ENCODE measurements at regions not wholly inside any gene's neighbourhood (a gene's known extent, or its start where the extent isn't known, plus 50 kb on each side); places are given as distances from the start of the nearest gene placed in this dataset.

GRCh38 chr10:131738396-131738735 lies 162.4 kb upstream of the PPP2R2D start:
- Histone ChIP-seq H2AFZ (ENCODE audit: low read depth, low read length) (no peak overlapping the region), H3K79me2 (ENCODE audit: control insufficient read depth, insufficient read depth, low read length) (no peaks in the 10 kb centered on the region), H3K4me3 (replicated peaks in 1 of 3; ENCODE audit: insufficient read depth in 1 of 3, low read depth in 1 of 3, low read length in 3 of 3) (no peak overlapping the region), H3K27ac (ENCODE audit: insufficient read depth, low read depth, low read length) (no peak overlapping the region), H3K27me3 (ENCODE audit: control insufficient read depth in 2 of 2, insufficient read depth in 2 of 2, low read length in 2 of 2) (no peaks in the 10 kb centered on the region), H3K9me1 (replicated peaks; ENCODE audit: control insufficient read depth, extremely low read depth, insufficient read depth, low read length) (no peaks in the 10 kb centered on the region), H3K9me3 (replicated peaks; ENCODE audit: control insufficient read depth, insufficient read depth, low read length) (peaks cover 3% of the 10 kb centered on the region), H3K36me3 (ENCODE audit: control insufficient read depth in 2 of 2, extremely low read depth in 1 of 2, insufficient read depth in 2 of 2, low read length in 2 of 2) (no peaks in the 10 kb centered on the region), H3K4me2 (ENCODE audit: insufficient read depth, low read length) (no peak overlapping the region), H4K20me1 (replicated peaks; ENCODE audit: control insufficient read depth, extremely low read depth, insufficient read depth, low read length) (no peaks in the 10 kb centered on the region), H3K4me1 (ENCODE audit: control insufficient read depth, extremely low read depth, insufficient read depth, low read length) (no peaks in the 10 kb centered on the region), H3K9ac (replicated peaks; ENCODE audit: extremely low read depth, insufficient read depth, low read length) (no peak overlapping the region)
- dilution Hi-C loops (cut with MboI; ENCODE audit: extremely low pct_ligation_motif_present, low sequenced_read_pairs) (no loop called here), intact Hi-C loops (cut with micrococcal nuclease) (no loop called here)
- no peak for TF ChIP-seq FOS (IDR thresholded peaks at IDR 0.05; ENCODE audit: borderline replicate concordance, insufficient read depth, low read length)
- TF ChIP-seq MYC (IDR thresholded peaks at IDR 0.05; ENCODE audit: low read depth, low read length) = no peak
- TF ChIP-seq POLR2AphosphoS5 (IDR thresholded peaks at IDR 0.05; ENCODE audit: insufficient read depth, low read depth, low read length) = no peak
- no peak for TF ChIP-seq GATA2 (IDR thresholded peaks at IDR 0.05; ENCODE audit: insufficient read depth, insufficient read length, low read depth, low read length)
- TF ChIP-seq MAX (IDR thresholded peaks at IDR 0.05; ENCODE audit: insufficient read depth, insufficient read length) = no peak
- no peak for TF ChIP-seq POLR2A (IDR thresholded peaks at IDR 0.05; ENCODE audit: low read depth, low read length)
- TF ChIP-seq JUN (IDR thresholded peaks at IDR 0.05; ENCODE audit: borderline replicate concordance, insufficient read depth, insufficient read length, low read depth) = no peak
- TF ChIP-seq, protein P1, sequence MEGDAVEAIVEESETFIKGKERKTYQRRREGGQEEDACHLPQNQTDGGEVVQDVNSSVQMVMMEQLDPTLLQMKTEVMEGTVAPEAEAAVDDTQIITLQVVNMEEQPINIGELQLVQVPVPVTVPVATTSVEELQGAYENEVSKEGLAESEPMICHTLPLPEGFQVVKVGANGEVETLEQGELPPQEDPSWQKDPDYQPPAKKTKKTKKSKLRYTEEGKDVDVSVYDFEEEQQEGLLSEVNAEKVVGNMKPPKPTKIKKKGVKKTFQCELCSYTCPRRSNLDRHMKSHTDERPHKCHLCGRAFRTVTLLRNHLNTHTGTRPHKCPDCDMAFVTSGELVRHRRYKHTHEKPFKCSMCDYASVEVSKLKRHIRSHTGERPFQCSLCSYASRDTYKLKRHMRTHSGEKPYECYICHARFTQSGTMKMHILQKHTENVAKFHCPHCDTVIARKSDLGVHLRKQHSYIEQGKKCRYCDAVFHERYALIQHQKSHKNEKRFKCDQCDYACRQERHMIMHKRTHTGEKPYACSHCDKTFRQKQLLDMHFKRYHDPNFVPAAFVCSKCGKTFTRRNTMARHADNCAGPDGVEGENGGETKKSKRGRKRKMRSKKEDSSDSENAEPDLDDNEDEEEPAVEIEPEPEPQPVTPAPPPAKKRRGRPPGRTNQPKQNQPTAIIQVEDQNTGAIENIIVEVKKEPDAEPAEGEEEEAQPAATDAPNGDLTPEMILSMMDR (IDR thresholded peaks at IDR 0.05; ENCODE audit: extremely low read depth in 1 of 2, insufficient read depth in 1 of 2, low read depth in 1 of 2, low read length in 2 of 2) = no peak
- TF ChIP-seq EZH2 (IDR thresholded peaks at IDR 0.05; ENCODE audit: borderline replicate concordance, low read depth, low read length, severe bottlenecking) = no peak
- no TSS peak for BruUV-seq (replicated peaks)
- DNase-seq (ENCODE audit: low read depth, low spot score) (no peak), FAIRE-seq (no peak)
- CTCF ChIA-PET = no interaction called here
- POLR2A ChIA-PET = no interaction called here
